ENCODE measurements at regions not wholly inside any gene's neighbourhood (a gene's known extent, or its start where the extent isn't known, plus 50 kb on each side); places are given as distances from the start of the nearest gene placed in this dataset.

DNA sequence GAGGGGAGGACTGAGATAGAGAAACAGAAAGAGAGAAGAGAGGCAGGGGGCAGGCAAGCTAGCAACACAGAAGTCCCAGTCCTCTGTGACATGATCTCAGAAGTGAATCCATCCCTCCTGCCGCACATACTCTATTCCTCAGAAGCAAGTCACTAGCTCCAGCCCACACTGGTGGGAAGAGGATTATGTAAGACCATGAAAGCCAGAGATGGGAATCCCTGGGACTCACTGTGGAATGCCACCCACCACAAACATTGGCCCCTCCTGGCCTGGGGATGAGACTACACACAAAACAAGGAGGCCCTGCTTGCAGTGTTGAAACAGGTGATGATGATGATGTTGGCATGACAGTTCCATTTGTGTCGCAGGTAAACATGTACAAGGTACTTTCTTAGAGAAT, 419.9 kb downstream of the IRS2 start:
- TF ChIP-seq, protein P1, sequence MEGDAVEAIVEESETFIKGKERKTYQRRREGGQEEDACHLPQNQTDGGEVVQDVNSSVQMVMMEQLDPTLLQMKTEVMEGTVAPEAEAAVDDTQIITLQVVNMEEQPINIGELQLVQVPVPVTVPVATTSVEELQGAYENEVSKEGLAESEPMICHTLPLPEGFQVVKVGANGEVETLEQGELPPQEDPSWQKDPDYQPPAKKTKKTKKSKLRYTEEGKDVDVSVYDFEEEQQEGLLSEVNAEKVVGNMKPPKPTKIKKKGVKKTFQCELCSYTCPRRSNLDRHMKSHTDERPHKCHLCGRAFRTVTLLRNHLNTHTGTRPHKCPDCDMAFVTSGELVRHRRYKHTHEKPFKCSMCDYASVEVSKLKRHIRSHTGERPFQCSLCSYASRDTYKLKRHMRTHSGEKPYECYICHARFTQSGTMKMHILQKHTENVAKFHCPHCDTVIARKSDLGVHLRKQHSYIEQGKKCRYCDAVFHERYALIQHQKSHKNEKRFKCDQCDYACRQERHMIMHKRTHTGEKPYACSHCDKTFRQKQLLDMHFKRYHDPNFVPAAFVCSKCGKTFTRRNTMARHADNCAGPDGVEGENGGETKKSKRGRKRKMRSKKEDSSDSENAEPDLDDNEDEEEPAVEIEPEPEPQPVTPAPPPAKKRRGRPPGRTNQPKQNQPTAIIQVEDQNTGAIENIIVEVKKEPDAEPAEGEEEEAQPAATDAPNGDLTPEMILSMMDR (conservative IDR thresholded peaks at IDR 0.05; ENCODE audit: low read depth, low read length): no peak
- TF ChIP-seq POLR2A (IDR thresholded peaks at IDR 0.05; ENCODE audit: low read depth, low read length) (no peak), RAD21 (IDR thresholded peaks at IDR 0.05; ENCODE audit: low read length) (no peak), BHLHE40 (IDR thresholded peaks at IDR 0.05; ENCODE audit: low read depth, low read length) (no peak), MXI1 (IDR thresholded peaks at IDR 0.05; ENCODE audit: borderline replicate concordance, low read depth, low read length) (no peak)

All from IMR-90 (cell line).